ENCODE measurements at regions not wholly inside any gene's neighbourhood (a gene's known extent, or its start where the extent isn't known, plus 50 kb on each side); places are given as distances from the start of the nearest gene placed in this dataset.

DNA sequence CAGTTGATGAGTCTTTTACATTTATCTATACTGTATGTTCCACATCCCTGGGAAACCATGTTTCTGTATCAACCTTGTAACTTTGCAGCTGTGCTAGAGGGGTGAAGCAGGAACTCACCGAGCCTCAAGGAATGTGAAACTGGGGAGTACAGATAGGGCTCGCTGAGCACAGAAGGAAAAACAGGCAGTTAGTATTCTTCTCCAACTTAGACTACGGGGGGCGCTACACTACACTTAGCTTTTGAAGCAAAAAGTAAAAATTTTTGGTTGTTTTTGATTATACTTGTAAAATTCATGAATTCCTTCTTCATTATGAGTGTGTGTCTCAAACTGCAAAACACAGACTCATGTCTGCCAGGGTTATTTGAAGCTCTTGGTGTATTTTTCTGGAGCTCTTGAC, 132.7 kb upstream of the RGMA start:
- H3K4me1 ChIP-seq, result peaks cover 0 to 14% (median 0%) of the 10 kb centered on the region in 6 donors
- intact Hi-C loops (cut with DNase I; ENCODE audit: low total_unique reads), result no loop called here

DNA sequence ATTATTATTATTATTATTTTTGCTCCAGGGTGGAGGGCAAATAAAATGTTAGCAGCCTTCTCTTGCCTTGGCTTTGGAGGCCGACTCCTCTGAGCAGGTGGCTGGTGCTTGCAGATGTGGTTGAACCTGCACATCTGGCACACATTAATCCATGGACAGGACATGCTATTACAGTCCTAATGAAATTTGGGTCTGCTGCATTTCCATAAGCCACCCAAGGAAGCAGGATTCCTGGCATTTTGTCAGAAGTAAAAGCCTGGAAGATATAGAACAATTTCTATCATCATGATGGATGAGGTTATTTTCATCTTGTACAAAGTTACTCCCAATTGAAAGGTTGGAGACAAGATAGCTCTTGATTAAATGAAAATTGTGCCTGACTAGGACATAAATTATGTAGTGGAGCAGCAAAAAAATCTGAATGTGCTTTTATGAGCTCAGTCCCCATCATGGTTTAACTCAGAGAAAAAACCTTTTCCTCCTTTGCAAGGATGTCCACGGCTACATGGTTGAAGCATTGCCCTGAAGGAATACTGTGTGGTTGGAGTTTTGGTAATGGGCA, 130.9 kb upstream of the RGMA start:
- intact Hi-C loops (cut with DNase I; ENCODE audit: low total_unique reads), result no loop called here
- Histone ChIP-seq H3K27ac (no peak overlapping the region), H3K36me3 (no peaks in the 10 kb centered on the region), H3K9me3 (peaks cover 0 to 4% (median 0%) of the 10 kb centered on the region in 8 donors), H3K27me3 (replicated peaks in 1 of 7) (no peaks in the 10 kb centered on the region), H3K4me3 (no peak overlapping the region), H3K4me1 (no peaks in the 10 kb centered on the region)
- TF ChIP-seq POLR2A (IDR thresholded peaks at IDR 0.05) (no peak), POLR2AphosphoS5 (IDR thresholded peaks at IDR 0.05) (no peak)
- TF ChIP-seq, protein P1, sequence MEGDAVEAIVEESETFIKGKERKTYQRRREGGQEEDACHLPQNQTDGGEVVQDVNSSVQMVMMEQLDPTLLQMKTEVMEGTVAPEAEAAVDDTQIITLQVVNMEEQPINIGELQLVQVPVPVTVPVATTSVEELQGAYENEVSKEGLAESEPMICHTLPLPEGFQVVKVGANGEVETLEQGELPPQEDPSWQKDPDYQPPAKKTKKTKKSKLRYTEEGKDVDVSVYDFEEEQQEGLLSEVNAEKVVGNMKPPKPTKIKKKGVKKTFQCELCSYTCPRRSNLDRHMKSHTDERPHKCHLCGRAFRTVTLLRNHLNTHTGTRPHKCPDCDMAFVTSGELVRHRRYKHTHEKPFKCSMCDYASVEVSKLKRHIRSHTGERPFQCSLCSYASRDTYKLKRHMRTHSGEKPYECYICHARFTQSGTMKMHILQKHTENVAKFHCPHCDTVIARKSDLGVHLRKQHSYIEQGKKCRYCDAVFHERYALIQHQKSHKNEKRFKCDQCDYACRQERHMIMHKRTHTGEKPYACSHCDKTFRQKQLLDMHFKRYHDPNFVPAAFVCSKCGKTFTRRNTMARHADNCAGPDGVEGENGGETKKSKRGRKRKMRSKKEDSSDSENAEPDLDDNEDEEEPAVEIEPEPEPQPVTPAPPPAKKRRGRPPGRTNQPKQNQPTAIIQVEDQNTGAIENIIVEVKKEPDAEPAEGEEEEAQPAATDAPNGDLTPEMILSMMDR (IDR thresholded peaks at IDR 0.05 in 8 of 11, conservative IDR thresholded peaks at IDR 0.05 in 3 of 11), result no peak
- WGBS, 5 donors, result 81 to 89% (median 84%) methylated on average over 2 of the region's 2 CpGs
- no peak for DNase-seq

More for the DNA sequence above, 132.7 kb upstream of the RGMA start:
- Histone ChIP-seq H3K36me3 (no peaks in the 10 kb centered on the region), H3K4me3 (no peak overlapping the region), H3K27me3 (replicated peaks in 1 of 7) (no peaks in the 10 kb centered on the region), H3K9me3 (peaks cover 0 to 4% (median 0%) of the 10 kb centered on the region in 8 donors), H3K27ac (no peak overlapping the region)
- TF ChIP-seq, protein P1 (IDR thresholded peaks at IDR 0.05 in 8 of 11, conservative IDR thresholded peaks at IDR 0.05 in 3 of 11), result no peak
- TF ChIP-seq POLR2AphosphoS5 (IDR thresholded peaks at IDR 0.05) (no peak), POLR2A (IDR thresholded peaks at IDR 0.05) (no peak)
- DNase-seq, result no peak
- WGBS, 5 donors, result 44 to 66% (median 61%) methylated on average over 4 of the region's 4 CpGs

DNA sequence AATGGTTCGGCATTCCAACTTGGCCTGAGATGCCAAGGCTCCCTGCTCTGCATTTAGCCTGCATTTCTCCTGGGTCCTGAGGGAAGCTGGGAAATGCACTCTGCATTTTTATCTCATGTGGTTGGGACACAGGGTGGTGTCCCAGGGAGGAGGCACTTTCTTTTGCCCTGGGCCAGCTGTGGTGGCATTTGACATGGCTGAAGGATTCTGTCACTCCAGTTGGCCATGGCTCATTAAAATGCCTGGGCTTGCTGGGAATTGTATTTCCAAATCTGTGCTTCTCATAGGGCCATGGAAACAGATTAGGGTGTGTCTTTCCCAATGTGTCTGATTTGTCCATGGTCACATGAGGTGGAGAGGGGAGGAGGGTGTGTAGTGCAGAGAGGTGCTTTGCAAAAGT, 128.3 kb upstream of the RGMA start:
- H3K9me3 ChIP-seq, result peaks cover 0 to 4% (median 0%) of the 10 kb centered on the region in 8 donors
- H3K4me1 ChIP-seq, result no peaks in the 10 kb centered on the region
- intact Hi-C loops (cut with DNase I; ENCODE audit: low total_unique reads), result no loop called here
- no peak overlapping the region for H3K4me3 ChIP-seq
- no peaks in the 10 kb centered on the region for H3K27me3 ChIP-seq (replicated peaks in 1 of 7)
- no peak for DNase-seq
- no peaks in the 10 kb centered on the region for H3K36me3 ChIP-seq
- TF ChIP-seq, protein P1 (IDR thresholded peaks at IDR 0.05 in 8 of 11, conservative IDR thresholded peaks at IDR 0.05 in 3 of 11), result no peak
- TF ChIP-seq POLR2AphosphoS5 (IDR thresholded peaks at IDR 0.05) (no peak), POLR2A (IDR thresholded peaks at IDR 0.05) (no peak)
- 68 to 88% (median 70%) methylated on average over 1 of the region's 1 CpG for WGBS, 5 donors
- H3K27ac ChIP-seq, result no peak overlapping the region

DNA sequence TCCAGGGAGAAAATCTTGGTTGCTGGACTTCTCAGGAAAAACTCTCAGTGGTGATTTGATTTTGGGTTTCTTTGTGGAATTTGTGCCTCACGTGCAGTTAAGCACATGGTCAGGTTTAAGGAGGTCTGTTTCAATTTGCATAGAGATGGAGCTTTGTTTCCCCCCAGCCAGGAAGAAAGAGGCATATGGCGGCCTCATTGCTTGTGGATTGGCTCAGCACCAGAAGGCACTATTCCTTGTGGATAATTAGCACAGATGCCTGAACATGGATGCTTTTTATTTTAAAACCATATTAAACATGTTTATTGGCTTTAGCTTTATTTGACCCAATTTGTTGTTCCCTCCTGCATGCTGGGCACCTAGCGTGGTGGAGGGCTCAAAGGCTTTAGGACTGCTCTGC, 125.1 kb upstream of the RGMA start:
- DNase-seq, result no peak
- H3K36me3 ChIP-seq, result no peaks in the 10 kb centered on the region
- H3K9me3 ChIP-seq, result peaks cover 0 to 4% (median 0%) of the 10 kb centered on the region in 8 donors
- H3K27ac ChIP-seq, result no peak overlapping the region
- 83 to 95% (median 92%) methylated on average over 3 of the region's 3 CpGs for WGBS, 5 donors
- H3K4me1 ChIP-seq, result no peaks in the 10 kb centered on the region
- no peaks in the 10 kb centered on the region for H3K27me3 ChIP-seq (replicated peaks in 1 of 7)
- intact Hi-C loops (cut with DNase I; ENCODE audit: low total_unique reads), result no loop called here
- no peak overlapping the region for H3K4me3 ChIP-seq
- TF ChIP-seq POLR2AphosphoS5 (IDR thresholded peaks at IDR 0.05), result no peak
- TF ChIP-seq POLR2A (IDR thresholded peaks at IDR 0.05), result no peak
- TF ChIP-seq, protein P1 (IDR thresholded peaks at IDR 0.05 in 8 of 11, conservative IDR thresholded peaks at IDR 0.05 in 3 of 11), result no peak

Measured in spleen (tissue), 11 donors.